Loucy (cell line): ENCODE measurements at regions not wholly inside any gene's neighbourhood (a gene's known extent, or its start where the extent isn't known, plus 50 kb on each side); places are given as distances from the start of the nearest gene placed in this dataset.

ENCODE experiments used
- EZH2phosphoT487 ChIP-seq: fragments of 200-600 bp; IDR thresholded peaks from 2 replicates; pipeline ENCODE4 v1.6.1; 2018; ENCODE audit warnings: antibody characterized with exemption, mild to moderate bottlenecking, moderate library complexity, borderline replicate concordance
- TF ChIP-seq, protein P1 (sequence below): fragments of 200-600 bp; sonication (generic); conservative IDR thresholded peaks from 2 replicates; pipeline ENCODE4 v1.5.1; 2014; ENCODE audit warnings: mild to moderate bottlenecking, antibody characterized with exemption, low read length

DNA sequence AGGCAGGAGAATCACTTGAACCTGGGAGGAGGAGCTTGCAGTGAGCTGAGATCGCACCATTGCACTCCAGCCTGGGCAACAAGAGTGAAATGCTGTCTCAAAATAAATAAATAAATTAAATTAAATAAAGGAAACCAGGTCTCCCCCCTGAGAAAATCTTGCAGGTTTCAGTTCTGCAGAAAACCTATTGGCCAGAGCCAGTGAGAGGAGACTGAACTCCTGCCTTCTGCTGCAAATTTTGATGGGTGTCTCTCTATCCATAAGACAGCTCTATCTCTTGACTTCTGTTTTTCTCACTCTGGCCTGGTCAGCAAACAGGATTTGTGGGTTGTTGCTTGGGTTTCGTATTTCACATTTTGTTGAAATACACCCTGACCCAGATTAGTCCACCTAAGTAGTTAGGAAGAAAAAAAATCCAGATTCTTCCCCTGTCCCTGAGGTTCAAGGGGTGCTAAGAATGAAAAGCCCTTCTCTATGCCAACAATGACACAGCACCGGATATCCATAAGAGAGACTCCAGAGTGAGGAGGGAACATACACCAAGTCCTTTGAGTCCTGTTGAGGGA, 86.7 kb upstream of the MAP4K4 start:
- TF ChIP-seq, protein P1, sequence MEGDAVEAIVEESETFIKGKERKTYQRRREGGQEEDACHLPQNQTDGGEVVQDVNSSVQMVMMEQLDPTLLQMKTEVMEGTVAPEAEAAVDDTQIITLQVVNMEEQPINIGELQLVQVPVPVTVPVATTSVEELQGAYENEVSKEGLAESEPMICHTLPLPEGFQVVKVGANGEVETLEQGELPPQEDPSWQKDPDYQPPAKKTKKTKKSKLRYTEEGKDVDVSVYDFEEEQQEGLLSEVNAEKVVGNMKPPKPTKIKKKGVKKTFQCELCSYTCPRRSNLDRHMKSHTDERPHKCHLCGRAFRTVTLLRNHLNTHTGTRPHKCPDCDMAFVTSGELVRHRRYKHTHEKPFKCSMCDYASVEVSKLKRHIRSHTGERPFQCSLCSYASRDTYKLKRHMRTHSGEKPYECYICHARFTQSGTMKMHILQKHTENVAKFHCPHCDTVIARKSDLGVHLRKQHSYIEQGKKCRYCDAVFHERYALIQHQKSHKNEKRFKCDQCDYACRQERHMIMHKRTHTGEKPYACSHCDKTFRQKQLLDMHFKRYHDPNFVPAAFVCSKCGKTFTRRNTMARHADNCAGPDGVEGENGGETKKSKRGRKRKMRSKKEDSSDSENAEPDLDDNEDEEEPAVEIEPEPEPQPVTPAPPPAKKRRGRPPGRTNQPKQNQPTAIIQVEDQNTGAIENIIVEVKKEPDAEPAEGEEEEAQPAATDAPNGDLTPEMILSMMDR, result no peak
- no peak for TF ChIP-seq EZH2phosphoT487
